ENCODE measurements at regions not wholly inside any gene's neighbourhood (a gene's known extent, or its start where the extent isn't known, plus 50 kb on each side); places are given as distances from the start of the nearest gene placed in this dataset.

- TF ChIP-seq POLR2A (IDR thresholded peaks at IDR 0.05; ENCODE audit: low read length): no peak
- TF ChIP-seq GATA1 (IDR thresholded peaks at IDR 0.05; ENCODE audit: low read depth, low read length): no peak
Measured at GRCh38 chr21:36218691-36219090, 62.1 kb downstream of the DOP1B start.

Data from erythroblast (primary cell).